AG04449 (cell line): ENCODE measurements at regions not wholly inside any gene's neighbourhood (a gene's known extent, or its start where the extent isn't known, plus 50 kb on each side); places are given as distances from the start of the nearest gene placed in this dataset.

Source experiments
- CTCF ChIA-PET: fragments of 350-600 bp; formaldehyde crosslinking; extraction: SDS; loops from one replicate; lab custom pipeline; 2021; ENCODE audit warnings: antibody characterized with exemption; lab: Yijun Ruan, JAX
- POLR2A ChIA-PET: fragments of 400-600, 350-600 bp; formaldehyde crosslinking; extraction: SDS; loops from one replicate; lab custom pipeline; 2020; ENCODE audit warnings: antibody characterized with exemption, inconsistent platforms; lab: Yijun Ruan, JAX
- DNase-seq: peaks from one replicate; pipeline ENCODE4 v3.0.0-alpha.2; 2010; ENCODE audit warnings: low read depth, low spot score
- H3K4me3 ChIP-seq: 2 replicates; pipeline ENCODE4 v1.5.1; 2011; ENCODE audit warnings: low read depth, mild to moderate bottlenecking, control low read depth, low read length
- CTCF ChIP-seq: IDR thresholded peaks from one replicate; pipeline ENCODE4 v1.5.1; 2011; ENCODE audit warnings: mild to moderate bottlenecking, moderate library complexity, low read length, control low read depth, inconsistent platforms; ENCODE audit not compliant: insufficient read depth; ENCODE audit errors: missing control alignments

- ChIA-PET POLR2A (no interaction called here), CTCF (no interaction called here)
Measured at GRCh38 chr6:105966481-105966880, 119.7 kb upstream of the PRDM1 start.

GRCh38 chr6:105964979-105965760 lies 121.0 kb upstream of the PRDM1 start:
- CTCF ChIA-PET: no interaction called here
- H3K4me3 ChIP-seq: no peak overlapping the region
- TF ChIP-seq CTCF: no peak
- POLR2A ChIA-PET: no interaction called here
- DNase-seq: no peak

More at GRCh38 chr6:105966481-105966880, 119.7 kb upstream of the PRDM1 start:
- TF ChIP-seq CTCF: no peak
- DNase-seq: no peak
- no peak overlapping the region for H3K4me3 ChIP-seq

GRCh38 chr6:105954148-105954547 lies 132.0 kb upstream of the PRDM1 start:
- no peak for DNase-seq
- ChIA-PET CTCF (no interaction called here), POLR2A (no interaction called here)
- no peak for TF ChIP-seq CTCF
- H3K4me3 ChIP-seq: no peak overlapping the region

- POLR2A ChIA-PET: no interaction called here
- DNase-seq: no peak
- TF ChIP-seq CTCF: no peak
- CTCF ChIA-PET: interaction anchor here (1.3 to 1.7 kb wide), 3 partner anchors 8 to 11 kb away, joined by 3 to 4 read pairs (median 3); no protein-coding TSS in a partner anchor
- no peak overlapping the region for H3K4me3 ChIP-seq
Measured at GRCh38 chr6:105952772-105953690, 133.1 kb upstream of the PRDM1 start.

GRCh38 chr6:105952326-105952725 lies 133.8 kb upstream of the PRDM1 start:
- ChIA-PET POLR2A (no interaction called here), CTCF (interaction anchor here (1.3 to 1.7 kb wide), 3 partner anchors 9 to 10 kb away, joined by 3 to 4 read pairs (median 3); no protein-coding TSS in a partner anchor)
- no peak overlapping the region for H3K4me3 ChIP-seq
- TF ChIP-seq CTCF: no peak
- DNase-seq: no peak

- H3K4me3 ChIP-seq: no peak overlapping the region
- DNase-seq: no peak
- POLR2A ChIA-PET: no interaction called here
- CTCF ChIA-PET: interaction anchor here (1.4 kb wide), 1 partner anchor 9 kb away, joined by 3 read pairs; no protein-coding TSS in a partner anchor
- TF ChIP-seq CTCF: no peak
Measured at GRCh38 chr6:105951322-105951721, 134.8 kb upstream of the PRDM1 start.
